ENCODE measurements at regions not wholly inside any gene's neighbourhood (a gene's known extent, or its start where the extent isn't known, plus 50 kb on each side); places are given as distances from the start of the nearest gene placed in this dataset.

DNA sequence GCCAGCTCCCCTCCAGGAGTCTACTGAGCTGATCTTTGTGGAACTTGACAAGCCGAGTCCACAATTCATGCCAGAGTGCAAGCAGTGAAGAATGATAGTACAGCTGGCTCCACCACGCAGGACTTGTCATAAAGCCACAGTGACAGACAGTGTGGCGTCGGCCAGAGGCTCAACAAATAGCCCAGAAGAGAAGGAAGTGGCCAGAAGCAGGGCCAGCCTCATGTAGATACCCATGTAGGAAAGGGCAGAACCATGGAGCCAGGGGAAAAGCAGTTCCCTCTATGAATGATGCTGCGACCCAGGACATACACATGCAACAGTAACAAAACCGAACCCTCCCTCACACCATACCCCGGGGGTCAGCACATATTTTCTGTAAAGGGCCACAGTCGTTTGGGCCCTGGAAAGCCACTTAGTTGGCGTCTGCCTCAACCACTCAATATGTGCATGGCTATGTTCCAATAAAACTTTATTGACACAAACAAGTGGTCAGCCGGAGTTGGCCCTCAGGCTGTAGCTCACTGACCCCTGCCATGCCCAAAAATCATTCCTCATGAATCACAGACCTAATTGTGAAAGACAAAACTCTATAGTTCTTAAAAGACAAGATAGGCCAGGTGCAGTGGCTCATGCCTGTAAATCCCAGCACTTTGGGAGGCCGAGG is 161.4 kb downstream of the BRD1 start:
- TF ChIP-seq, protein P1, sequence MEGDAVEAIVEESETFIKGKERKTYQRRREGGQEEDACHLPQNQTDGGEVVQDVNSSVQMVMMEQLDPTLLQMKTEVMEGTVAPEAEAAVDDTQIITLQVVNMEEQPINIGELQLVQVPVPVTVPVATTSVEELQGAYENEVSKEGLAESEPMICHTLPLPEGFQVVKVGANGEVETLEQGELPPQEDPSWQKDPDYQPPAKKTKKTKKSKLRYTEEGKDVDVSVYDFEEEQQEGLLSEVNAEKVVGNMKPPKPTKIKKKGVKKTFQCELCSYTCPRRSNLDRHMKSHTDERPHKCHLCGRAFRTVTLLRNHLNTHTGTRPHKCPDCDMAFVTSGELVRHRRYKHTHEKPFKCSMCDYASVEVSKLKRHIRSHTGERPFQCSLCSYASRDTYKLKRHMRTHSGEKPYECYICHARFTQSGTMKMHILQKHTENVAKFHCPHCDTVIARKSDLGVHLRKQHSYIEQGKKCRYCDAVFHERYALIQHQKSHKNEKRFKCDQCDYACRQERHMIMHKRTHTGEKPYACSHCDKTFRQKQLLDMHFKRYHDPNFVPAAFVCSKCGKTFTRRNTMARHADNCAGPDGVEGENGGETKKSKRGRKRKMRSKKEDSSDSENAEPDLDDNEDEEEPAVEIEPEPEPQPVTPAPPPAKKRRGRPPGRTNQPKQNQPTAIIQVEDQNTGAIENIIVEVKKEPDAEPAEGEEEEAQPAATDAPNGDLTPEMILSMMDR (tag by site-specific recombination; IDR thresholded peaks at IDR 0.05), result no peak
- TF ChIP-seq, protein P2, sequence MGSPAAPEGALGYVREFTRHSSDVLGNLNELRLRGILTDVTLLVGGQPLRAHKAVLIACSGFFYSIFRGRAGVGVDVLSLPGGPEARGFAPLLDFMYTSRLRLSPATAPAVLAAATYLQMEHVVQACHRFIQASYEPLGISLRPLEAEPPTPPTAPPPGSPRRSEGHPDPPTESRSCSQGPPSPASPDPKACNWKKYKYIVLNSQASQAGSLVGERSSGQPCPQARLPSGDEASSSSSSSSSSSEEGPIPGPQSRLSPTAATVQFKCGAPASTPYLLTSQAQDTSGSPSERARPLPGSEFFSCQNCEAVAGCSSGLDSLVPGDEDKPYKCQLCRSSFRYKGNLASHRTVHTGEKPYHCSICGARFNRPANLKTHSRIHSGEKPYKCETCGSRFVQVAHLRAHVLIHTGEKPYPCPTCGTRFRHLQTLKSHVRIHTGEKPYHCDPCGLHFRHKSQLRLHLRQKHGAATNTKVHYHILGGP (tag by site-specific recombination; IDR thresholded peaks at IDR 0.05), result no peak
- TF ChIP-seq, protein P3, sequence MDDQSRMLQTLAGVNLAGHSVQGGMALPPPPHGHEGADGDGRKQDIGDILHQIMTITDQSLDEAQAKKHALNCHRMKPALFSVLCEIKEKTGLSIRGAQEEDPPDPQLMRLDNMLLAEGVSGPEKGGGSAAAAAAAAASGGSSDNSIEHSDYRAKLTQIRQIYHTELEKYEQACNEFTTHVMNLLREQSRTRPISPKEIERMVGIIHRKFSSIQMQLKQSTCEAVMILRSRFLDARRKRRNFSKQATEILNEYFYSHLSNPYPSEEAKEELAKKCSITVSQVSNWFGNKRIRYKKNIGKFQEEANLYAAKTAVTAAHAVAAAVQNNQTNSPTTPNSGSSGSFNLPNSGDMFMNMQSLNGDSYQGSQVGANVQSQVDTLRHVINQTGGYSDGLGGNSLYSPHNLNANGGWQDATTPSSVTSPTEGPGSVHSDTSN (CRISPR knock-in tag; IDR thresholded peaks at IDR 0.05), result no peak
- TF ChIP-seq, protein P4, sequence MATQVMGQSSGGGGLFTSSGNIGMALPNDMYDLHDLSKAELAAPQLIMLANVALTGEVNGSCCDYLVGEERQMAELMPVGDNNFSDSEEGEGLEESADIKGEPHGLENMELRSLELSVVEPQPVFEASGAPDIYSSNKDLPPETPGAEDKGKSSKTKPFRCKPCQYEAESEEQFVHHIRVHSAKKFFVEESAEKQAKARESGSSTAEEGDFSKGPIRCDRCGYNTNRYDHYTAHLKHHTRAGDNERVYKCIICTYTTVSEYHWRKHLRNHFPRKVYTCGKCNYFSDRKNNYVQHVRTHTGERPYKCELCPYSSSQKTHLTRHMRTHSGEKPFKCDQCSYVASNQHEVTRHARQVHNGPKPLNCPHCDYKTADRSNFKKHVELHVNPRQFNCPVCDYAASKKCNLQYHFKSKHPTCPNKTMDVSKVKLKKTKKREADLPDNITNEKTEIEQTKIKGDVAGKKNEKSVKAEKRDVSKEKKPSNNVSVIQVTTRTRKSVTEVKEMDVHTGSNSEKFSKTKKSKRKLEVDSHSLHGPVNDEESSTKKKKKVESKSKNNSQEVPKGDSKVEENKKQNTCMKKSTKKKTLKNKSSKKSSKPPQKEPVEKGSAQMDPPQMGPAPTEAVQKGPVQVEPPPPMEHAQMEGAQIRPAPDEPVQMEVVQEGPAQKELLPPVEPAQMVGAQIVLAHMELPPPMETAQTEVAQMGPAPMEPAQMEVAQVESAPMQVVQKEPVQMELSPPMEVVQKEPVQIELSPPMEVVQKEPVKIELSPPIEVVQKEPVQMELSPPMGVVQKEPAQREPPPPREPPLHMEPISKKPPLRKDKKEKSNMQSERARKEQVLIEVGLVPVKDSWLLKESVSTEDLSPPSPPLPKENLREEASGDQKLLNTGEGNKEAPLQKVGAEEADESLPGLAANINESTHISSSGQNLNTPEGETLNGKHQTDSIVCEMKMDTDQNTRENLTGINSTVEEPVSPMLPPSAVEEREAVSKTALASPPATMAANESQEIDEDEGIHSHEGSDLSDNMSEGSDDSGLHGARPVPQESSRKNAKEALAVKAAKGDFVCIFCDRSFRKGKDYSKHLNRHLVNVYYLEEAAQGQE (tag by site-specific recombination; IDR thresholded peaks at IDR 0.05), result no peak
- TF ChIP-seq, protein P5, sequence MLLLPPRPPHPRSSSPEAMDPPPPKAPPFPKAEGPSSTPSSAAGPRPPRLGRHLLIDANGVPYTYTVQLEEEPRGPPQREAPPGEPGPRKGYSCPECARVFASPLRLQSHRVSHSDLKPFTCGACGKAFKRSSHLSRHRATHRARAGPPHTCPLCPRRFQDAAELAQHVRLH (tag by site-specific recombination; IDR thresholded peaks at IDR 0.05), result no peak
- no peak for TF ChIP-seq ZNF274 (IDR thresholded peaks at IDR 0.05; ENCODE audit: low read length)
- no peak for TF ChIP-seq ZNF274 (tag by site-specific recombination; IDR thresholded peaks at IDR 0.05; ENCODE audit: borderline replicate concordance)
- no peak for TF ChIP-seq ZNF121 (tag by site-specific recombination; IDR thresholded peaks at IDR 0.05)
- no peak for TF ChIP-seq ZNF138 (tag by site-specific recombination; IDR thresholded peaks at IDR 0.05; ENCODE audit: borderline replicate concordance)
